Parathyroid adenoma (tissue), 2 donors: ENCODE measurements at regions not wholly inside any gene's neighbourhood (a gene's known extent, or its start where the extent isn't known, plus 50 kb on each side); places are given as distances from the start of the nearest gene placed in this dataset.

Experiments used
- H2AFZ ChIP-seq: fragments of 300-600 bp; sonication (generic); one replicate; pipeline ENCODE4 v1.7.0; 2017; ENCODE audit warnings: antibody characterized with exemption, mild to moderate bottlenecking
- H3K27ac ChIP-seq: fragments of 300-600 bp; sonication (generic); one replicate; pipeline ENCODE4 v1.7.0; 2017
- H3K27me3 ChIP-seq: fragments of 300-600 bp; sonication (generic); one replicate; pipeline ENCODE4 v1.7.0; 2017; ENCODE audit warnings: low read length; ENCODE audit not compliant: control insufficient read depth, insufficient read depth
- H3K36me3 ChIP-seq: fragments of 300-600 bp; sonication (generic); one replicate; pipeline ENCODE4 v1.7.0; 2017; ENCODE audit warnings: low read length; ENCODE audit not compliant: control insufficient read depth, insufficient read depth
- H3K4me1 ChIP-seq: fragments of 300-600 bp; sonication (generic); one replicate; pipeline ENCODE4 v1.7.0; 2017; ENCODE audit warnings: control low read depth
- H3K4me2 ChIP-seq: fragments of 300-600 bp; sonication (generic); one replicate; pipeline ENCODE4 v1.7.0; 2017; ENCODE audit warnings: low read length
- H3K4me3 ChIP-seq: fragments of 300-600 bp; sonication (generic); one replicate; pipeline ENCODE4 v1.7.0; 2017; ENCODE audit warnings: low read depth, low read length
- H3K79me2 ChIP-seq: fragments of 300-600 bp; sonication (generic); one replicate; pipeline ENCODE4 v1.7.0; 2017; ENCODE audit warnings: control low read depth
- H3K9ac ChIP-seq: fragments of 300-600 bp; sonication (generic); one replicate; pipeline ENCODE4 v1.7.0; 2017; ENCODE audit warnings: mild to moderate bottlenecking
- H3K9me3 ChIP-seq: fragments of 300-600 bp; sonication (generic); one replicate; pipeline ENCODE4 v1.7.0; 2017; ENCODE audit warnings: low read length; ENCODE audit not compliant: control insufficient read depth
- CTCF ChIP-seq: fragments of 300-600 bp; sonication (generic); IDR thresholded peaks from one replicate; pipeline ENCODE4 v1.7.0; 2017; ENCODE audit warnings: antibody characterized with exemption, mild to moderate bottlenecking
- donor health status: primary hyperparathyroidism.

- Histone ChIP-seq H3K9ac (no peak overlapping the region), H3K36me3 (no peaks in the 10 kb centered on the region), H2AFZ (no peak overlapping the region), H3K9me3 (no peaks in the 10 kb centered on the region), H3K79me2 (no peaks in the 10 kb centered on the region), H3K27me3 (no peaks in the 10 kb centered on the region), H3K27ac (no peak overlapping the region), H3K4me1 (no peaks in the 10 kb centered on the region), H3K4me3 (no peak overlapping the region), H3K4me2 (no peak overlapping the region)
- TF ChIP-seq CTCF, result no peak
These were observed 303.8 kb upstream of the NECTIN3 start for GRCh38 chr3:110767838-110768237.

DNA sequence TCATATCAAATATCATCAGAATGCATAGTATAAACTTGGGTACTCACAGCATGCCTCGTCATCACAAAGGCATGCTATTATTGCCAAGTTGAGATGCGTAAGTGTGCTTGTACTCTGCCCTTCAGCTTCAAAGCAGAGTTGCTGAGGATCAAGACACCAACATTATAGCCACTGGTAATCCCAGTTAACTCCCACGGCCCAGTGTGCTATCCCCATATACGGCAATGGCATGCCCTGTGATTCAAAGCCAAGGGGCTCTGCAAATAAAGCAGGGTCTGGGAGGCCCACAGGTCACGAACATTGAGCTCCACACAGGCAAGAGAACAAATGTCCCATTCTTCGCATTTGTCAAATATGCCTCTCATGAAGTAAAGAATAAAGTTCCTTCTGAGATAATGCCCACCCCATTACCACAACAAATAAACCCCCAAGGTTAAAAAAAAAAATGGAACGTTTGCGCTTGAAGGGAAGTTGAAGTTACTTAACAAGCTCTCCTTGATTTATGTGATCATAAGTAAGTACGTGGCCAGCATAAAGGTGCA is 298.1 kb upstream of the NECTIN3 start:
- no peaks in the 10 kb centered on the region for H3K79me2 ChIP-seq
- no peaks in the 10 kb centered on the region for H3K9me3 ChIP-seq
- H3K27me3 ChIP-seq, result no peaks in the 10 kb centered on the region
- H3K4me1 ChIP-seq, result no peaks in the 10 kb centered on the region
- no peak overlapping the region for H2AFZ ChIP-seq
- H3K4me3 ChIP-seq, result no peak overlapping the region
- H3K9ac ChIP-seq, result no peak overlapping the region
- H3K27ac ChIP-seq, result no peak overlapping the region
- TF ChIP-seq CTCF, result no peak
- no peak overlapping the region for H3K4me2 ChIP-seq
- H3K36me3 ChIP-seq, result no peaks in the 10 kb centered on the region

- H3K9me3 ChIP-seq, result no peaks in the 10 kb centered on the region
- no peaks in the 10 kb centered on the region for H3K4me1 ChIP-seq
- no peaks in the 10 kb centered on the region for H3K27me3 ChIP-seq
- no peak overlapping the region for H2AFZ ChIP-seq
- TF ChIP-seq CTCF, result no peak
- H3K36me3 ChIP-seq, result no peaks in the 10 kb centered on the region
- no peaks in the 10 kb centered on the region for H3K79me2 ChIP-seq
- H3K27ac ChIP-seq, result no peak overlapping the region
- no peak overlapping the region for H3K4me2 ChIP-seq
- H3K4me3 ChIP-seq, result no peak overlapping the region
- H3K9ac ChIP-seq, result no peak overlapping the region
These were observed 296.9 kb upstream of the NECTIN3 start for GRCh38 chr3:110774496-110775265.

GRCh38 chr3:110779581-110779980 is 292.0 kb upstream of the NECTIN3 start:
- Histone ChIP-seq H3K27ac (no peak overlapping the region), H3K9me3 (no peaks in the 10 kb centered on the region), H3K36me3 (no peaks in the 10 kb centered on the region), H3K4me2 (no peak overlapping the region), H3K9ac (no peak overlapping the region), H3K79me2 (no peaks in the 10 kb centered on the region), H3K4me1 (no peaks in the 10 kb centered on the region), H2AFZ (no peak overlapping the region), H3K27me3 (no peaks in the 10 kb centered on the region), H3K4me3 (no peak overlapping the region)
- no peak for TF ChIP-seq CTCF

GRCh38 chr3:110783541-110783940 is 288.1 kb upstream of the NECTIN3 start:
- TF ChIP-seq CTCF, result no peak
- H3K4me3 ChIP-seq, result no peak overlapping the region

More at GRCh38 chr3:110783541-110783940, 288.1 kb upstream of the NECTIN3 start:
- Histone ChIP-seq H3K9me3 (no peaks in the 10 kb centered on the region), H3K79me2 (no peaks in the 10 kb centered on the region), H3K27me3 (no peaks in the 10 kb centered on the region), H3K9ac (no peak overlapping the region), H3K4me1 (no peaks in the 10 kb centered on the region), H3K27ac (no peak overlapping the region), H3K4me2 (no peak overlapping the region), H2AFZ (no peak overlapping the region), H3K36me3 (no peaks in the 10 kb centered on the region)
